Activated naive CD8-positive, alpha-beta T cell (primary cell): ENCODE measurements at regions not wholly inside any gene's neighbourhood (a gene's known extent, or its start where the extent isn't known, plus 50 kb on each side); places are given as distances from the start of the nearest gene placed in this dataset.
"Not testable (repeated sequence)": the region's sequence is repeated elsewhere in the genome, so short reads cannot be mapped to it uniquely, and the experiment has no call there.

Experiments
- H3K27ac Mint-ChIP-seq: one replicate; pipeline ENCODE4 v1.8.0; 2021; ENCODE audit warnings: mixed read lengths
- H3K27me3 Mint-ChIP-seq: one replicate; pipeline ENCODE4 v1.8.0; 2021; ENCODE audit warnings: mixed read lengths
- H3K36me3 Mint-ChIP-seq: one replicate; pipeline ENCODE4 v1.8.0; 2021; ENCODE audit warnings: mixed read lengths
- H3K4me1 Mint-ChIP-seq: one replicate; pipeline ENCODE4 v1.8.0; 2021; ENCODE audit warnings: low read depth, mixed read lengths
- H3K4me3 Mint-ChIP-seq: one replicate; pipeline ENCODE4 v1.8.0; 2021; ENCODE audit warnings: mild to moderate bottlenecking, mixed read lengths
- H3K9me3 Mint-ChIP-seq: one replicate; pipeline ENCODE4 v1.8.0; 2021; ENCODE audit warnings: low read depth, mixed read lengths

DNA sequence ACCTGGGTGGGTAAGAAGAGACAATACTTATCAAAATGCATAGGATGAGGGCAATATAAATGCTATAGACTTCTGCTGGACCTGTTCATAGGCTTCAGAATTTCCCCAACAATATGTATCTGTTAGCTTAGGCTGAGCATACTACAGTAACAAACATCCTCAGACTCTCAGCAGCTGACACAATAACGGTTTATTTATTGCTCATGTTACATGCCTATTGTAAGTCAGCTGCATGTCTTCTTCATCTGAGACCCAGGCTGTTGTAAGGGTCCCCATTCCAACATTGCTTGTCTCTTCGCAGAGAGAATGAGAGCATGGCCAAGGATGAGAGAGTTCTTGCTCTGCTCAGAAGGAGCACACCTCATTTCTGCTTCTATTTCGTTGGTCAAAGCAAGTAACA, 150.7 kb downstream of the TMEM200C start:
- Mint-ChIP-seq H3K4me3 (no peak overlapping the region), H3K27ac (no peak overlapping the region), H3K9me3 (peaks cover 4% of the 10 kb centered on the region), H3K36me3 (peaks cover 2% of the 10 kb centered on the region), H3K4me1 (no peaks in the 10 kb centered on the region), H3K27me3 (peaks cover 9% of the 10 kb centered on the region)

DNA sequence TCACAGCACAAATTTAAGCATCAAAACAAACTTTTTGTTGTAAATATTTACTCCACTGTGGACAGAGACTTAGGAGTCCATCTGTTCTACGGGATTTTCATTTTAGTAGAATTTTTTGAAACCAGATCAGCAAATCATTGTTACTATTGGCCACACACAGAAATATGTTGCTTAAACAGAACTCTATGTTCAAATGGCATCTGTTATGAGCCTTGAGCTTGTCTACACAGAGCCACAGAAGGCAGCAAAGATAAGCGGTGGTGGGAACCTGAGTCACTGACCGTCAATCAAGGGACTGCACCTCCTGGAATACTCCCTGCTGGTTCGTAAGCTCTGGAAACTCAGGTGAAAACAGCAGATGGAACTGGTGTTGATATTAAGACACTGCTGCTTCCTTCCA, 156.8 kb downstream of the TMEM200C start:
- Mint-ChIP-seq H3K27me3 (peaks cover 12% of the 10 kb centered on the region), H3K9me3 (no peaks in the 10 kb centered on the region), H3K36me3 (no peaks in the 10 kb centered on the region)

DNA sequence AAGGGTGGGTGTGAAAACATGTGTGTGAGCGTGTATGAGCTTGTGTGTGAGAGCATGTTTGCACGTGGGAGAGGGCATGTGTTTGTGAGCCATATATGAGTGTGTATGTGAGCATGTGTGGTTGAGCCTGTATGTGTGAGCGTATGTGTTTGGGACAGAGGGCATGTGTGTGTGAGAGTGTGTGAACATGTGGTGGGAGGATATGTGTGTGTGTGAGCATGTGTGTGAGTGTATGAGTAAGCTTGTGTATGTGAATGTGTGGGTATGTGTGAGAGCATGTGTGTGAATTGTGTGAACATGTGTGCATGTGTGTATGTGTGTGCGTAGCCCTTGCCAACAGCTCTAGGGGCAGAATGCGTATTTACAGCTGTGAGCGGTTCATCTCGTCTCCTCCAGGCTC, 163.0 kb downstream of the TMEM200C start:
- peaks cover 20% of the 10 kb centered on the region for H3K27me3 Mint-ChIP-seq
- H3K4me3 Mint-ChIP-seq = no peak overlapping the region
- no peaks in the 10 kb centered on the region for H3K4me1 Mint-ChIP-seq
- no peaks in the 10 kb centered on the region for H3K9me3 Mint-ChIP-seq
- H3K27ac Mint-ChIP-seq = no peak overlapping the region
- H3K36me3 Mint-ChIP-seq = no peaks in the 10 kb centered on the region

More for the DNA sequence above, 156.8 kb downstream of the TMEM200C start:
- Mint-ChIP-seq H3K27ac (no peak overlapping the region), H3K4me3 (no peak overlapping the region), H3K4me1 (no peaks in the 10 kb centered on the region)

DNA sequence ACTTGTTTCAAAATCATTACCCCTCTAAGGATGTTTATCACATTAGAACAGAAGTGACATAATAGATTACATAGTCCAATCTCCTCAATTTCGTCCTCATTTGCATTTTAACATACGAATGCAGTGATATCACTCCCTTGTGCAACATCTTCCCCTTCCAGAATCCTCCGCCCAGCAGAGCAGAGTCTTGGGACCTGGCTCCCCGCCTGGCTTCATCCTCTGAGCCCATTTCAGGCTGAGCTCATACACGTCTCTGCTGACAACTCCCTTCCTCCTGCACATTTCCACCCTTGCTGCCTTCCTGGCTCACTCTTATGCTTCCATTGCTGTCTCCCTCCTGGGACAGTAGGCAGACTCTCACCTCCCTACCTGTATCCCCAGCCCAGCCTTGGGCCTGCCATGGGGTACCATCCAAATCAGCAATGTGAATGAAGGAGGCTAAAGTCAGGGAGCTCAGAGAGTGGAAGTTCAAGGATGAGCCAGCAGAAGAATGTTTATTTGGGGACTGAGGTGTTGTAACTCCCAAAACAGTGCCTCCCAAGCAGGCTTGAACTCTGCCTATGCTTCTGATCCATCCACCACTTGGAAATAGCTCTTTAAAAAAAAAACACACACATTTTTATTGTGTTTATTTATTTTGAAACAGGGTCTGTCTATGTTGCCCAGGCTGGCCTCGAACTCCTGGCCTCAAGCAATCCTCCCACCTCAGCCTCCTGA, 165.2 kb downstream of the TMEM200C start:
- H3K9me3 Mint-ChIP-seq = no peaks in the 10 kb centered on the region
- peaks cover 16% of the 10 kb centered on the region for H3K27me3 Mint-ChIP-seq
- H3K27ac Mint-ChIP-seq = no peak overlapping the region
- no peaks in the 10 kb centered on the region for H3K4me1 Mint-ChIP-seq
- no peaks in the 10 kb centered on the region for H3K36me3 Mint-ChIP-seq
- no peak overlapping the region for H3K4me3 Mint-ChIP-seq

DNA sequence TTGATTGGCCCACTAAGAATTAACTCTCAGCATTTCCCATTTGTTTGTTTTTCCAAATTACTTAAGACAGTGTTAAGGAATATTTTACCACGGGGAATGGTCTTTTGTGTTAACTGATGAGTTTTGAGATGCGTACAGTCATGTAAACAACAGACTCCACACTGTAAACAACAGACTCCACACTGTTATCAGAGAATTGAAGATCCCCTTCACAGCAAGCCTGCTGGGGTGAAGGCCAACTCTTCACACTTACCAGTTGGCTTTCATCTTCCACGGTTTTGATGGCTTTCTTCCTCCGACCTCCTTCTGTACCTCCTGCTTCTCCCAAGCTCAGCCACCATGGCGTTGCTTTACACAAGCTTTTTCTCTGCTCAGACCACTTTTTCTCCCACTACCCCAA, 166.8 kb downstream of the TMEM200C start:
- H3K4me1 Mint-ChIP-seq = no peaks in the 10 kb centered on the region
- no peaks in the 10 kb centered on the region for H3K9me3 Mint-ChIP-seq
- no peak overlapping the region for H3K4me3 Mint-ChIP-seq
- no peaks in the 10 kb centered on the region for H3K36me3 Mint-ChIP-seq
- peaks cover 11% of the 10 kb centered on the region for H3K27me3 Mint-ChIP-seq
- no peak overlapping the region for H3K27ac Mint-ChIP-seq

DNA sequence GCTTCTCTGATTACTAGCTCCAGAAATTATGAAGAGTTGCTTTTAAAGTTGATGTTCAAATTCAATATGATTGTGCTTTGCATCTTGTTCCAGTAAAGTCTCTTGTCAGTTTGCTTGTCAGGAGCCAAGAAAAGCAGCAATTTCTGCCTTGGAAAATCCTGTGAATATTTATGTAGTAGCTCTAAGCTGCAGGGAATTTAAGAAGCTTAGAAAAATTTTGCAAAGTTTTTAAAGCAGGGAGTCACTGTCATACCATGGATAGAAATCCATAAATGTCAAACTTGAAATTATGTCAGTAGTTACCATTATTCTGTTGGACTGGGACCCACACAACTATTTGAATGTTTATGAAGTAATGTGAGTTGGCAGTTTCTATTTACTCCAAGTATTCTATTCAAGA, 169.3 kb downstream of the TMEM200C start:
- H3K9me3 Mint-ChIP-seq = no peaks in the 10 kb centered on the region
- no peak overlapping the region for H3K27ac Mint-ChIP-seq
- no peaks in the 10 kb centered on the region for H3K4me1 Mint-ChIP-seq
- no peaks in the 10 kb centered on the region for H3K36me3 Mint-ChIP-seq
- no peak overlapping the region for H3K4me3 Mint-ChIP-seq
- peaks cover 9% of the 10 kb centered on the region for H3K27me3 Mint-ChIP-seq

DNA sequence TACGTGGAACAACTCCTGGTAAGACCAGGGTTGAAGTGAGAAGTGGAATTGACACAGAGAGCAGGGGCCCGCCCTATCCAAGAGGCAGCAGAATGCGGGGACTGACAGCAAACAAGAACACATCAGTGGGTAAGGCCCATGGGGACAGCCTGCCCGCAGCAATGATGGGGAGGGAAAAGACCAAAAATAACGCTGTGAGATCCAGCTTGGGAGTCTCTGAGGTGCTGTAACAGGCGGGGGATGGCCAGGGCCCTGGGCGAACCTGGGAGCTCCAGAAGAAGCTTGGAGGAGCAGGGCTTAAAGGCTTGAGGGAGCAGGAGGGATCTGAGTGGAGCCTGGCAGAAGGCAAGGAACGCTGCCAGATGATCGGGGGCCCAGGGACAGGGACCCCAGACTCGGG, 173.4 kb downstream of the TMEM200C start:
- Mint-ChIP-seq H3K4me3 (no peak overlapping the region), H3K27me3 (peaks cover 4% of the 10 kb centered on the region), H3K27ac (no peak overlapping the region), H3K36me3 (no peaks in the 10 kb centered on the region), H3K9me3 (no peaks in the 10 kb centered on the region), H3K4me1 (no peaks in the 10 kb centered on the region)

DNA sequence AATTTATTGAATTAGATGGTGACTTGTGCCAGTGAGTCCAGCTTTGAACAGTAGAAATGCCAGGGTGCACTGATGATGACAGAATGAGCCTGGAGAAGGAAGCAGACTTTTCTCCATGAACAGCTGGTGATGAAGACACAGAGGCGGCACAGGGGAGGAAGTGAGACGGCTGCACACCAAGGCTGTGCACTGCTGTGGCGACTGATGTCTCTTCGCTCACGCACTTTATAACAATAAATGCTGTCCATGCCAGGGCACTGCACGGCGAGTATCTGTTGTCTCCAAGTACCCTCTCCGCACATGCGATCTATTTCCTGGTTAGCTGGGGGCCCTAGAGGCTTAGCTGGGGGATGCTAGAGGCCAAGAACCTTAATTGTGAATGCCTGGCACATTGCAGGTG, 175.2 kb downstream of the TMEM200C start:
- Mint-ChIP-seq H3K4me3 (no peak overlapping the region), H3K36me3 (no peaks in the 10 kb centered on the region), H3K27ac (no peak overlapping the region), H3K27me3 (peaks cover 4% of the 10 kb centered on the region), H3K4me1 (no peaks in the 10 kb centered on the region), H3K9me3 (no peaks in the 10 kb centered on the region)

DNA sequence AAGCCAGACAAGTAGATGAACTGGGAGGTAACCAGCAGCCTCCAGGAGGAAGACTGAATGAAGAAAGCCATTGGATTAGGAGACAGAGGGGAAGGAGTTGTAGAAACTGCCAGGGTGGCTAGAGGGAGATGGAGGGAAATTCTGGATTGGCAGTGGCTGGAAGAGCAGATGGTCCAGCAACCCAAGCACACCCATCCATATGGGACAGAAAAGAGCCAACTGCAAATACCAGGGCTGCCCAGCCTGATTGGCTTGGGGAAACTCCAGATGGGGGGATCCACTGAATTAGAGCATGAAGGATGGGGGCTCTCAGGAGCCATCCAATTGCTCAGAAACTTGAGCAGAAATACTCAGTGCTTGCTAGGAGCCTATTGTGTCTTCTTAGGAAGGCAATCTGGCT, 173.5 kb upstream of the EPB41L3 start:
- no peak overlapping the region for H3K27ac Mint-ChIP-seq
- H3K9me3 Mint-ChIP-seq = no peaks in the 10 kb centered on the region
- peaks cover 4% of the 10 kb centered on the region for H3K27me3 Mint-ChIP-seq
- H3K4me1 Mint-ChIP-seq = no peaks in the 10 kb centered on the region
- no peak overlapping the region for H3K4me3 Mint-ChIP-seq
- no peaks in the 10 kb centered on the region for H3K36me3 Mint-ChIP-seq

DNA sequence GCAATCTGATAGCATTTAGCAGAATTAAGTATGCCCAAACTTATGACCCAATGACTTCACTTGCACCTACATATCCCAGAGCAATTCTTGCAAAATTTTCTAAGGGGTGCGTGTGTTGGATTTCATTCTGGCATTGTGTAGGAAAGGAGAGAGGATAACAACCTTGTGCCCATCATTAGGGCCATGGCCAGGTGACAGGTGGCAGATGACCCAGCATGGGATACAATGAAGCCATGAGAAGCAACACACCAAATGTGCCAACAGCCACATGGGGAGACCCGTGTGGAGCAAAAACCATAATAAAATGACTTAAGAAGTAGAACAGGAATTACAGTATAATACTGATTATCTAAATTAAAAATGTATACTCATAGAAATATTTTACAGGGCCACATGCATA, 166.9 kb upstream of the EPB41L3 start:
- Mint-ChIP-seq H3K36me3 (no peaks in the 10 kb centered on the region), H3K9me3 (no peaks in the 10 kb centered on the region), H3K4me1 (no peaks in the 10 kb centered on the region), H3K27ac (no peak overlapping the region), H3K27me3 (peaks cover 7% of the 10 kb centered on the region), H3K4me3 (no peak overlapping the region)

DNA sequence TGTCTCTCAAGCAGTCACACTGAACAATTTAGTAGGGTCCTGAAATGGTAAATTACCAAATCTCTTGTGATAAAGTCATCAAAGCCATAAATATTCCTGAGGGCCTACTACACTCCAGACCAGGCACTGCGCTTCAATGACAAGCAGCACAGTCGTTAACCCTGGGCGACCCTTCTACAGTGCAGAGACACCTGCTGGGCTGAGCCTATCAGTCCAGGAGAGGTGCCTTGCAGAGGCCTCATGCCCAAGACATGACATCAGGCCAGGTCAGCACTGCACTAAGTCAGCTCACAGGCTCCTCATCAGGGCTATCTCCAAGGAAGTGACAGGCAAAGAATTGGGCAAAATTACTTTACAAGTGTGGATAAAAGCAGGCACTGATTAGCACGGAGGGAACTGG, 166.4 kb upstream of the EPB41L3 start:
- H3K4me1 Mint-ChIP-seq = no peaks in the 10 kb centered on the region
- no peaks in the 10 kb centered on the region for H3K36me3 Mint-ChIP-seq
- H3K4me3 Mint-ChIP-seq = no peak overlapping the region
- no peaks in the 10 kb centered on the region for H3K9me3 Mint-ChIP-seq
- no peak overlapping the region for H3K27ac Mint-ChIP-seq
- H3K27me3 Mint-ChIP-seq = peaks cover 7% of the 10 kb centered on the region

DNA sequence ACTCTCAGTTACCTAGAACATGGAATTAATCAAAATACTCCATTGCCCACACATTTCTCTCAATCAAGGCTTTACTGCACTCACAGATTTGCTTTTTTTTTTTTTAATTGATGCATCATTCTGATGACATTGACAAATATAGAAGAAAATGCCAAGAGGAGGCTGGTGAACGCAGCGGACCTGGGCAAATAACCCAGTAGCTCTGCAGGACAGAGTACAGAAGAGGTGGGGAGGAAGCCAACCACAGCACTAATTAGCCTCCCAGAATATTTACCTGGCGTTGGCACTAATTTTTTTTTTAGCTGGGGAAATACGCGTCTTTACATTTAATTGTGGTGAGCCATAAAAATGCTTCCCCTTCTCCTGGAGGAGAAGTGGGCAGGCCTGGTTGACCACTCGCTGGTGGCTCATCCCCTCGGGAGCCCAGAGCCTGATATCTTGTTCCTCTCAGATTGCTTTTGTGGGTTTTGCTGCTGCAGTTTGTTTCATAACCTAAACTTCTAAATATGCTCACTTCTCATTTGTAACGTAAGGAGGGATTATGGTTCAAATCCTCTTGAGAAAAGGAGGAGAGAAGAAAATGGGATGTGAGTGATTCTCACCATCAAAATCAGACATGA, 165.8 kb upstream of the EPB41L3 start:
- H3K4me1 Mint-ChIP-seq = no peaks in the 10 kb centered on the region
- no peaks in the 10 kb centered on the region for H3K36me3 Mint-ChIP-seq
- no peaks in the 10 kb centered on the region for H3K9me3 Mint-ChIP-seq
- no peak overlapping the region for H3K4me3 Mint-ChIP-seq
- peaks cover 7% of the 10 kb centered on the region for H3K27me3 Mint-ChIP-seq
- H3K27ac Mint-ChIP-seq = no peak overlapping the region

DNA sequence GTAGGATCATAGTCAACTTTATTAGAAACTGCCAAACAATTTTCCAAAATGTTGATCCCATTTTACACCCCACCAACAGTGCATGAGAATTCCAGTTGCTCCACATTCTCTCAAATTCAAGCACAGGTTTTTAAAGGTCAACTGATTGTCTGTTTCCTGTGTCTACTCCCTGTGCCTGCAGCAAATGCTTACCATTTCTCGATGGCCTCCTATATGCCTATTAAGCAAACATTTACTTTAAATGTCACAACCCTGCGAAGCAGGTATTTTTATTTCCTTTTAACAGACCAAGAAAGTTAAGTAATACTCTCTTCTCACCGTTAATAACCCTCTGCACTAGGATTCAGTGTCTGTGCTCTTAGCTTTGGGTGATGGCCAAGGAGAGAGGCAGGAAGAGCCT, 163.8 kb upstream of the EPB41L3 start:
- no peak overlapping the region for H3K27ac Mint-ChIP-seq
- no peaks in the 10 kb centered on the region for H3K9me3 Mint-ChIP-seq
- peaks cover 9% of the 10 kb centered on the region for H3K27me3 Mint-ChIP-seq
- no peak overlapping the region for H3K4me3 Mint-ChIP-seq
- no peaks in the 10 kb centered on the region for H3K36me3 Mint-ChIP-seq
- no peaks in the 10 kb centered on the region for H3K4me1 Mint-ChIP-seq

DNA sequence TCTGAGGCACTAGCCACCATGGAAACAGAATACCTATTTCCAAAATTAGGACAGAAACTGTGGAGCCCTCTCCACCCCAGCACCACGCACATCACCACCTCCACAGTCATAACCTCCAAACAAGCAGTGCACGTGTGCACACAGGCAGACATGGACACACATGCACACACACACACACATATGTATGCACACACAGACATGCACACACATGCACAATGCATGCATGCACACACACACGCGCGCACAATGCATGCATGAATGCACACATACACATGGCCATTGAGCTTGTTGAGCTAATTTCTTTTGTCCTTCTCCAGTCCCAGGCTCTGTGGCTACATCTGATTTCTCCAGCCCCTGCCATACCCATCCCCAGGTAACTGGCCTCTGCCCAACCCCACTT, 161.6 kb upstream of the EPB41L3 start:
- no peak overlapping the region for H3K27ac Mint-ChIP-seq
- H3K4me3 Mint-ChIP-seq = no peak overlapping the region
- no peaks in the 10 kb centered on the region for H3K9me3 Mint-ChIP-seq
- no peaks in the 10 kb centered on the region for H3K4me1 Mint-ChIP-seq
- peaks cover 7% of the 10 kb centered on the region for H3K27me3 Mint-ChIP-seq
- H3K36me3 Mint-ChIP-seq = no peaks in the 10 kb centered on the region

DNA sequence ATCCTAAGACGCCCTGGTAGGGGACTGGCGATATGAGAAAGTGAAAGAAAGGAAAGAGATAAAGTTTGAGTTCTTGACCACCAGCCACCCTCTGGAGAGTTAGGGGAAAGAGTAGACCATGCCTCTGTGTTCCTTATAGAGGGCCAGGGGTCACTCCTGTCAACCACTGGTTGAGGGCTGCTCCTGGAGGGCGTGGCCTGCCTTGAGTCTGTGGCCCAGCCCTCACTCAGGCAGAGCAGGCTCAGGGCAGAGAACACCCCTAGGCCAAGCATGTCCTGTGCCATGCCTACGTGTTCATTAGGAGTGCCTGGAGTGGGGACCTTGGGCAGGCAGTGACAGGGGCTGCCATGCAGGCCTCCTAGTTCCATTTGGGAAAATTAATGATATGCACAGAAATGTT, 161.1 kb upstream of the EPB41L3 start:
- peaks cover 6% of the 10 kb centered on the region for H3K27me3 Mint-ChIP-seq
- no peak overlapping the region for H3K27ac Mint-ChIP-seq
- H3K4me1 Mint-ChIP-seq = no peaks in the 10 kb centered on the region
- H3K9me3 Mint-ChIP-seq = no peaks in the 10 kb centered on the region
- H3K4me3 Mint-ChIP-seq = no peak overlapping the region
- no peaks in the 10 kb centered on the region for H3K36me3 Mint-ChIP-seq

DNA sequence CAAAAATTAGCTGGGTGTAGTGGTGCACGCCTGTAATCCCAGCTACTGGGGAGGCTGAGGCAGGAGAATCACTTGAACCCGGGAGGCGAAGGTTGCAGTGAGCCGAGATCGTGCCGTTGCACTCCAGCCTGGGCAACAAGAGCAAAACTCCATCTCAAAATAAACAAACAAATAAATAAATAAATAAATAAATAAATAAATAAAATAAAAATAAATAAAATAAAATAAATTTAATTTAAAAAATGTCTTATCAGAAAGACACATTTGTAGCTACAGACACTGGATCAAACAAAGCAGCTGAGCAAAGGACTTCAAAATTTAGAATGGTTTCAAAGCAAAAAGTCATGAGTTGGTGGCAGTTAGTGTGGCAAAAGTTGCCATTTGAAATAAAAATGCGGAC, 158.2 kb upstream of the EPB41L3 start:
- not testable (repeated sequence) for H3K27me3 Mint-ChIP-seq, H3K4me3 Mint-ChIP-seq, H3K27ac Mint-ChIP-seq, H3K4me1 Mint-ChIP-seq, H3K36me3 Mint-ChIP-seq, H3K9me3 Mint-ChIP-seq
